B cell (primary cell): ENCODE measurements at regions not wholly inside any gene's neighbourhood (a gene's known extent, or its start where the extent isn't known, plus 50 kb on each side); places are given as distances from the start of the nearest gene placed in this dataset.

Source experiments
- ATAC-seq: fragments of 200-7000 bp; cut with Tn5 transposase; one replicate; pipeline ENCODE4 v1.10.0; 2021; ENCODE audit warnings: low read depth, mild to moderate bottlenecking, moderate number of reproducible peaks, moderate library complexity
- CTCF ChIA-PET: fragments of 350-600 bp; sonication (Branson Sonifier 250); formaldehyde crosslinking; loops from one replicate; lab custom pipeline; 2021; ENCODE audit warnings: antibody characterized with exemption, inconsistent platforms; lab: Charles Lee
- POLR2A ChIA-PET: fragments of 350-600 bp; sonication (Branson Sonifier 250); formaldehyde crosslinking; loops from one replicate; lab custom pipeline; 2021; ENCODE audit warnings: antibody characterized with exemption; lab: Charles Lee
- DNase-seq: peaks from one replicate; pipeline ENCODE4 v3.0.0; 2013
- H2AFZ ChIP-seq: 2 replicates; pipeline ENCODE4 v1.6.1; 2012; ENCODE audit warnings: mild to moderate bottlenecking, low read depth, low read length; ENCODE audit not compliant: insufficient read depth, poor library complexity, severe bottlenecking
- H3K27ac ChIP-seq, 2 donors: 1 replicate in 1 of 2; 2 replicates in 1 of 2; pipeline ENCODE4 v1.5.1; 2012 to 2013; ENCODE audit warnings: low read length in 2 of 2, mild to moderate bottlenecking in 2 of 2, moderate library complexity in 1 of 2
- H3K27me3 ChIP-seq, 4 experiments: fragments of 200-600 bp in 1 of 4; sonication (generic) in 1 of 4; replicated peaks in 1 of 4; 1 replicate in 2 of 4; 2 replicates in 2 of 4; pipeline versions ENCODE4 v1.6.1 to v1.7.0; 2013 to 2016; ENCODE audit warnings: low read length in 3 of 4, mild to moderate bottlenecking in 2 of 4, mixed read lengths in 1 of 4, moderate library complexity in 1 of 4; ENCODE audit not compliant: insufficient read depth in 4 of 4, control insufficient read depth in 3 of 4; ENCODE audit errors: control extremely low read depth in 1 of 4
- H3K36me3 ChIP-seq, 2 experiments: replicated peaks in 1 of 2; 1 replicate in 1 of 2; 2 replicates in 1 of 2; pipeline versions ENCODE4 v1.6.1 to v1.7.1; 2013; ENCODE audit warnings: low read length in 1 of 2; ENCODE audit not compliant: insufficient read depth in 2 of 2, control insufficient read depth in 1 of 2; ENCODE audit errors: control extremely low read depth in 1 of 2, extremely low read depth in 1 of 2
- H3K4me1 ChIP-seq, 2 donors: fragments of 200-600 bp in 1 of 2; sonication (generic) in 1 of 2; 1 replicate in 1 of 2; 2 replicates in 1 of 2; pipeline versions ENCODE4 v1.5.1 to v1.6.1; 2013 to 2017; ENCODE audit warnings: low read length in 2 of 2; ENCODE audit not compliant: control insufficient read depth in 2 of 2, insufficient read depth in 2 of 2
- H3K4me2 ChIP-seq: replicated peaks from 2 replicates; pipeline ENCODE3; 2012; ENCODE audit warnings: mild to moderate bottlenecking, low read depth, low read length; ENCODE audit not compliant: poor library complexity, severe bottlenecking
- H3K4me3 ChIP-seq, 5 experiments: fragments of 200-600 bp in 1 of 5; sonication (generic) in 1 of 5; 1 replicate in 3 of 5; 2 replicates in 2 of 5; pipeline versions ENCODE4 v1.5.1 to v1.7.0; 2011 to 2016; ENCODE audit warnings: low read length in 4 of 5, mild to moderate bottlenecking in 4 of 5, low read depth in 2 of 5, control low read depth in 1 of 5, moderate library complexity in 1 of 5; ENCODE audit not compliant: insufficient read depth in 1 of 5; ENCODE audit errors: control extremely low read depth in 1 of 5, extremely low read depth in 1 of 5
- H3K79me2 ChIP-seq: fragments of 200-600 bp; sonication (generic); one replicate; pipeline ENCODE4 v1.6.0; 2016; ENCODE audit warnings: low read length; ENCODE audit not compliant: control insufficient read depth, insufficient read depth
- H3K9ac ChIP-seq: fragments of 200-600 bp; sonication (generic); 2 replicates; pipeline ENCODE4 v1.6.1; 2017; ENCODE audit warnings: mild to moderate bottlenecking, low read length, moderate library complexity
- H3K9me3 ChIP-seq, 3 donors: one replicate each; pipeline versions ENCODE4 v1.6.1 to v1.7.1; 2013; ENCODE audit warnings: low read length in 2 of 3; ENCODE audit not compliant: control insufficient read depth in 2 of 3, insufficient read depth in 1 of 3; ENCODE audit errors: control extremely low read depth in 1 of 3
- H4K20me1 ChIP-seq: 2 replicates; pipeline ENCODE4 v1.6.0; 2012; ENCODE audit warnings: mild to moderate bottlenecking, low read length; ENCODE audit not compliant: insufficient read depth, control insufficient read depth, poor library complexity, severe bottlenecking
- H3K27ac Mint-ChIP-seq: one replicate; pipeline ENCODE4 v1.8.0; 2021; ENCODE audit warnings: mixed read lengths
- H3K27me3 Mint-ChIP-seq: one replicate; pipeline ENCODE4 v1.8.0; 2021; ENCODE audit warnings: mixed read lengths
- H3K4me1 Mint-ChIP-seq: one replicate; pipeline ENCODE4 v1.8.0; 2021; ENCODE audit warnings: mixed read lengths
- H3K4me3 Mint-ChIP-seq: one replicate; pipeline ENCODE4 v1.8.0; 2021; ENCODE audit warnings: mixed read lengths
- H3K9me3 Mint-ChIP-seq: one replicate; pipeline ENCODE4 v1.8.0; 2022; ENCODE audit warnings: mixed read lengths; ENCODE audit not compliant: insufficient read depth
- CTCF ChIP-seq: fragments of 200-600 bp; IDR thresholded peaks from one replicate; pipeline ENCODE4 v1.8.0; 2022; ENCODE audit warnings: antibody characterized with exemption, mild to moderate bottlenecking
- EZH2 ChIP-seq: IDR thresholded peaks from 2 replicates; pipeline ENCODE4 v1.6.1; 2012; ENCODE audit warnings: borderline replicate concordance, low read depth, mild to moderate bottlenecking, moderate library complexity, low read length; ENCODE audit not compliant: insufficient read depth, poor library complexity, severe bottlenecking
- WGBS: methylation state at CpG from one replicate; pipeline ENCODE4 v1.1.5; 2013; ENCODE audit warnings: missing lambda C conversion rate; ENCODE audit not compliant: insufficient coverage; 5-methylcytosine and 5-hydroxymethylcytosine counted together
- intact Hi-C: fragments of 100-400 bp; cut with micrococcal nuclease; formaldehyde crosslinking; loops from one replicate; pipeline ENCODE4 v1.10.0; 2022

DNA sequence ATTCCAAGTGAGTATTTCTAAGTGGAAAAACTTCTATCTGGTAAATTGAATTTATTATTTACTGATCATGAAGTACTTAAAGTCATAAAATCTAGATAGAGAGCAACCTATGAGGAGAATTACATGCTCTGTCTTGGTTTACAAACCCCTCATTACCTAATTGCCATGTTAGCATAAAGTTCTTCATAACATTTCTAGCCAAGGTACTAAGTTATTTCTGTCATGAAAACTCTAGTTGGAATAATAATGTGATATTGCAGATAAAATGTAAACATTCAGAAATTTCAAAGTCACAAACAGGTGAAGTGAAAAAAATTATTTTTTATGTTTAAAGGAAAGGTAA lies 228.6 kb downstream of the TTLL7 start:
- Histone ChIP-seq H3K36me3 (no peaks in the 10 kb centered on the region), H2AFZ (no peak overlapping the region), H3K9me3 (no peaks in the 10 kb centered on the region), H3K4me3 (no peak overlapping the region), H3K27me3 (no peaks in the 10 kb centered on the region), H3K4me2 (peak overlapping the region; percentile 37), H3K4me1 (peaks cover 4 to 25% of the 10 kb centered on the region in 2 donors), H3K27ac (no peak overlapping the region), H3K79me2 (no peaks in the 10 kb centered on the region), H3K9ac (peak overlapping the region; percentile 3), H4K20me1 (no peaks in the 10 kb centered on the region)
- intact Hi-C loops, result no loop called here
- Mint-ChIP-seq H3K27ac (no peak overlapping the region), H3K9me3 (no peaks in the 10 kb centered on the region), H3K4me3 (peak overlapping the region; percentile 32), H3K4me1 (peaks cover 25% of the 10 kb centered on the region), H3K27me3 (no peaks in the 10 kb centered on the region)
- DNase-seq (no peak), ATAC-seq (no peak)
- TF ChIP-seq EZH2, result no peak
- no peak for TF ChIP-seq CTCF
- CTCF ChIA-PET, result interaction anchor here (1.0 kb wide), 1 partner anchor 10 kb away, joined by 3 read pairs; no protein-coding TSS in a partner anchor
- POLR2A ChIA-PET, result no interaction called here

DNA sequence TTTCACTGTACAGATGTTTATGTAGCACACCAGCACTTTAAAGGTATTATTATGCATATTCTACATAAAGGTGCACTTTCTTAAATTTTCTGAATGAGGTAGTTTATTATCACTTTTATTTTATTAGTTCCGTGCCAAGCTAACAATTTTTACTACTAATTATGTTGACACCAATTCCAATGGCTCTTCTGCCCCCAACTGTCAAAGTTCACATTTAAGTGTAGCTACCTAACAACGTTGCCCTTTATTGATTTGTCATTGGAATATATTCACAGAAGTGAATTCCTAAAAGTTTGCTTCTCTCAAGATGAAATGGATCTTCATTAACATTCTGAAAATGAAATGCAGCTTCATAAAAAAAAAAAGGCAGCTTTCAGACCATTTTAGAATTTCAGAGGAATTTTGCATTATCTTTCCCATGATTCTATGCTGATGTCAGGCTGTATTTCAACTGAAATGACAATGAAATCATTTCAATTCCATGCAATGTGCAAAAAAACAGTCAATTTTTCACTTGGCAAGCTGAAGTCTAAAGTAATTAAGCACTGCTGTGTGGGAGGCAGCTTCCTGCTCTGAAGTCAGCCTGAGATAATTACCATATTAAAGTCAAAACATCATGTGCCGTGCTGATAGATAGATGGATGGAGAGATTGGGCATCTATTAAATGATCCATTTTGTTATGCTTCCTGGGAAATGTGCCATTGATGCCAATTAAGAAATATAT lies 229.2 kb downstream of the TTLL7 start:
- Mint-ChIP-seq H3K4me1 (peaks cover 25% of the 10 kb centered on the region), H3K27ac (peak overlapping the region; percentile 0), H3K27me3 (no peaks in the 10 kb centered on the region), H3K4me3 (peak overlapping the region; percentile 32), H3K9me3 (no peaks in the 10 kb centered on the region)
- Histone ChIP-seq H3K4me3 (no peak overlapping the region), H2AFZ (no peak overlapping the region), H4K20me1 (no peaks in the 10 kb centered on the region), H3K9me3 (no peaks in the 10 kb centered on the region), H3K27me3 (no peaks in the 10 kb centered on the region), H3K79me2 (no peaks in the 10 kb centered on the region), H3K4me1 (peaks cover 4 to 25% of the 10 kb centered on the region in 2 donors), H3K36me3 (no peaks in the 10 kb centered on the region), H3K27ac (no peak overlapping the region), H3K4me2 (peak overlapping the region; percentile 37), H3K9ac (peak overlapping the region; percentile 3)
- intact Hi-C loops, result loop anchor here (10.0 kb wide), 1 partner anchor 265 kb away; no protein-coding TSS in a partner anchor
- CTCF ChIA-PET, result no interaction called here
- ATAC-seq, result no peak
- no CpG with 5 or more reads among the region's 3 CpGs for WGBS
- POLR2A ChIA-PET, result no interaction called here
- no peak for TF ChIP-seq EZH2
- TF ChIP-seq CTCF, result no peak
- DNase-seq, result no peak
